GM19395 (cell line): ENCODE measurements at regions not wholly inside any gene's neighbourhood (a gene's known extent, or its start where the extent isn't known, plus 50 kb on each side); places are given as distances from the start of the nearest gene placed in this dataset.
"Not testable (repeated sequence)": the region's sequence is repeated elsewhere in the genome, so short reads cannot be mapped to it uniquely, and the experiment has no call there.

ENCODE experiments used
- ATAC-seq: cut with Tn5 transposase; IDR thresholded peaks from one replicate; pipeline ENCODE4 v1.9.1; 2021; ENCODE audit warnings: mild to moderate bottlenecking, moderate library complexity; ENCODE audit not compliant: unreplicated experiment

GRCh38 chr3:102032491-102033383 is 183.4 kb downstream of the NFKBIZ start:
- no peak for ATAC-seq

GRCh38 chr3:102034639-102035451 is 185.5 kb downstream of the NFKBIZ start:
- peak; percentile 65 for ATAC-seq

- peak; percentile 49 for ATAC-seq
Measured at GRCh38 chr3:102036017-102036416, 186.7 kb downstream of the NFKBIZ start.

GRCh38 chr3:102036472-102036871 is 187.2 kb downstream of the NFKBIZ start:
- ATAC-seq = no peak

- ATAC-seq = no peak
Measured at GRCh38 chr3:102037209-102037608, 187.9 kb downstream of the NFKBIZ start.

GRCh38 chr3:102037791-102038190 is 188.5 kb downstream of the NFKBIZ start:
- no peak for ATAC-seq

GRCh38 chr3:102038477-102039142 is 189.3 kb downstream of the NFKBIZ start:
- ATAC-seq = peak; percentile 86

- ATAC-seq = not testable (repeated sequence)
Measured at GRCh38 chr3:102040144-102040543, 190.8 kb downstream of the NFKBIZ start.

- ATAC-seq = no peak
Measured at GRCh38 chr3:102053375-102053989, 204.2 kb downstream of the NFKBIZ start.

- no peak for ATAC-seq
Measured at GRCh38 chr3:102054543-102055080, 205.3 kb downstream of the NFKBIZ start.

- peak; percentile 82 for ATAC-seq
Measured at GRCh38 chr3:102057781-102058421, 208.6 kb downstream of the NFKBIZ start.

- peak; percentile 76 for ATAC-seq
Measured at GRCh38 chr3:102059145-102059943, 210.0 kb downstream of the NFKBIZ start.

GRCh38 chr3:102060814-102061213 is 211.5 kb downstream of the NFKBIZ start:
- peak; percentile 31 for ATAC-seq

GRCh38 chr3:102063572-102063971 is 214.3 kb downstream of the NFKBIZ start:
- no peak for ATAC-seq

GRCh38 chr3:102066470-102066869 is 217.2 kb downstream of the NFKBIZ start:
- no peak for ATAC-seq

GRCh38 chr3:102068327-102068726 is 219.0 kb downstream of the NFKBIZ start:
- no peak for ATAC-seq

GRCh38 chr3:102068736-102069135 is 219.4 kb downstream of the NFKBIZ start:
- ATAC-seq = no peak

GRCh38 chr3:102069211-102069662 is 219.9 kb downstream of the NFKBIZ start:
- no peak for ATAC-seq

- ATAC-seq = no peak
Measured at GRCh38 chr3:102074946-102075345, 225.6 kb downstream of the NFKBIZ start.
